SKM-1 (cell line): ENCODE measurements at regions not wholly inside any gene's neighbourhood (a gene's known extent, or its start where the extent isn't known, plus 50 kb on each side); places are given as distances from the start of the nearest gene placed in this dataset.

Source experiments
- DNase-seq: peaks from one replicate; lab custom pipeline; 2025; ENCODE audit not compliant: unreplicated experiment; lab: John Stamatoyannopoulos, UW

- no peak for DNase-seq
Observed at GRCh38 chr9:113701774-113702755, 174.0 kb upstream of the ZNF618 start.

DNA sequence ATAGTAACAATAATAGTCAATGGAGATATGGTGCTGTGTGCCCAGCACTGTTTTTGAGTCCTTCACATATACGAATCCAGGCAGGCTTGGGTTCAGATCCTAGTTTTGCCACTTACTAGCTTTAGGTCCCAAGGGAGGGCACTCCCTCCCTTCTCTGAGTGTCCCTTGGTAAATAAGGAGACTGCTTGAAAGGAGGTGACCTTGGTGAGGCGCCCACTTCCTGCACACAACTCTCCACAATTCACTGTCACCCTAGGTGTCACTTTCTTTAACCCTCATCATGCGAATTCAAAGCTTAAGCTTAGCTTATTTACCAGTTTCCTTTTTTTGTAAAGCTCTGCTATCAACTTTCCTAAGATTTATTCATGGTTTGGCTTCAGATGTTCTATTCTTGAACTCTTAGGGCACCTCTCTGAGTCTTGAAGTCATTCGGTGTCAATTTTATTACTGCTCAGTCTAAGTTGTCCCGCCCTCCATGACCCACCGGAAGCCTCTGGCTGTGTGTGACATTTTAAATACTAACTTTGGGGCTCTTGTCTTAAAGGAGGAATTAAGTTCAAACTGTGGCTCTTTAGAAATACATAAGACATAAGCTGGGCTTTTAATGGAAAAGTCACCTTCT lies 170.7 kb upstream of the ZNF618 start:
- DNase-seq, result no peak

DNA sequence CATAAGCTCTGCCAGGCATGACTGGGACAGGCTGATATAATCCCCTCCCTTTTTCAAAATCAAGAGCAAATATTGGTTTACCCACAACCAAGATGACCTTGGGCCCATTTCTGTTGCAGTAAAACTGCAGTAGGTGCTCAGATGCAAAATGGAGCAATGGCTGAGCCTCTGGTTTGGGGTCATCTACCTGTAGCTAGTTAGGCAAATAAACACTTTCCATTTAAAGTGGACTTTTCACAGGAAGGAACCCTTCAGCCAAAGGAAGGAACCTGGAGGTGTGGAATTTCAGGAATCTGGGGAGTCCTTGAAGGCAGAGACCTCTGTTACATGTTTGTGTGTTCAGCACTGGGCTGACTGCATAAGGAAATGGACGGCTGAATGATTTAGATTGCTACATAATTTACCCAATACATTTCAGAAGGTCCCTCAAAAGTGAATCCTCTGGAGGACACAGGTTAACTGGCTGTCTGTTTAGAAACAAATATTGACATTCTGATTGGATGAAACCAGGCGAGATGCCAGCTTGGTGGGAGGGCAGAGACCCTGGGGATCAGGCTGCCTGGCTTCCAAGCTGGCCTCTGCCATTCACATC lies 170.1 kb upstream of the ZNF618 start:
- DNase-seq, result no peak

DNA sequence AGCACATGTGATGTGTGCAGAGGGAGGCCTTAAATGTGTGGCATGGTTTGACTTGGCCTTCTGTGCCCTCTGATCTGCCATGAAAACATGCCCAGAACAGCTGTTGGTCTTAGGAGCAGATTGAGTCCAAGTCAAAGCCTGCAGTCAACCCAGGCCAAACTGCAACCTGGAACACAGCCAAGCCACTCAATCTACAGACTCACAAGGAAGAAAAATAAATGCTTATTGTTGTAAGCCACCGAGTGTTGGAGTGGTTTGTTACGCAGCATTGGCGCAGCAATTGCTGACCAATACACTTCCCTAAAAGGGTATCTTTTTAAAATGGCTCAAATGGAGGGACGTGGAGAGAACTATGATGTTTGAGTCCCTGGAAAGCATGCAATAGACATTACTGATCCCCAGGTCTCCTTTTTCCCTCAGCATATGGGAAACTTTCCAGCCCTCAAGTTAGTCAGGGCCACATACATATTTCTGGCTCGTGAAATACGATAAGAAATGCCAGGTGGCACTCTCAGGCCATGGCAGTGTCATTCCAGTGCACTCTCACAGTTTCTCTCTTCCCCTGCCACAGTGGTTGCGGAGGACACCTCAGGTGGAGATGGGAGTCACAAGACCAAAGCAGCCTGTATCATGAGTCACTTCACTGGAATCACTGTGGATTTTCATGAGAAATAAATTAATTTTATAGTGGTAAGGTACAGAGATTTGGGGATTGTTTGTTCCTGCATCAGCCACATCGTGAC lies 168.0 kb upstream of the ZNF618 start:
- no peak for DNase-seq

GRCh38 chr9:113708821-113709713 lies 167.0 kb upstream of the ZNF618 start:
- DNase-seq, result no peak

- no peak for DNase-seq
Observed at GRCh38 chr9:113709721-113710120, 166.4 kb upstream of the ZNF618 start.

DNA sequence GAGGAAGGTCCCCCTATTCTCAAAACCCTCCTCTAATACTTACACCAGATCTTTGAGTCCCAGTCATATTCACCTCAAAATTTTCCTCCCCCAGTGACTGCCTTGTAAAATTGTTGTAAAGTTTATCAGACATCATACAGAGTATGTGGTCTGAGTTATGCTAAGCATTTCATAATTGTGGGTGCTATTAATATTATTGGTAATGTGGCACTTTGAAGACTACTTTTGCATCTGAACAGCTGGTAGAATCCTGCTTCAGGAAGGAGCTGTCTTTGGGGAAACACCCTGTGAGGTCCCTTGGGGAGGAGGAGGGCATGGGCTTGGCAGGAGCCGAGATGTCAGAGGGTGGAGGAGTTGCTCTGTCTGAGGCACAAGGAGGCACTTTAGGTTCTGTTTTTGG lies 164.9 kb upstream of the ZNF618 start:
- DNase-seq, result no peak

DNA sequence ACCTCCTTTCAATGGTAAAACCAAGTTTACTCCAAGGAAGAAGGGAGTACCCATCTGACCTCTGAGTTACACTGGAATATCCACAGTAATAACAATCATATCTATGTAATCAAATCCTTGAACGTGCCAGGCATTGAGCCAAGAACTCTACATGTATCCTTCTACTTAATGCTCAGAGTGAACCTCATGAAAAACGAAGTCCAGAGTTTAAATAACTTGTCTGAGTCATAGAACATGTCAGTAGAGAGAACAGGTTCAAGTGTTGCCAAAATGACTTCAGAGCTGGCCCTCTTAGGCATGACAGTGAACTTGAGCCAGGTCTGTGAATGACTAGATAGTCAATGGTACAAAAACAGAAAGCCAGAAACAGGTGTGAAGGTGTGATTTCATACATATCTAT lies 164.1 kb upstream of the ZNF618 start:
- DNase-seq, result no peak

GRCh38 chr9:113715086-113715485 lies 161.0 kb upstream of the ZNF618 start:
- DNase-seq, result no peak

DNA sequence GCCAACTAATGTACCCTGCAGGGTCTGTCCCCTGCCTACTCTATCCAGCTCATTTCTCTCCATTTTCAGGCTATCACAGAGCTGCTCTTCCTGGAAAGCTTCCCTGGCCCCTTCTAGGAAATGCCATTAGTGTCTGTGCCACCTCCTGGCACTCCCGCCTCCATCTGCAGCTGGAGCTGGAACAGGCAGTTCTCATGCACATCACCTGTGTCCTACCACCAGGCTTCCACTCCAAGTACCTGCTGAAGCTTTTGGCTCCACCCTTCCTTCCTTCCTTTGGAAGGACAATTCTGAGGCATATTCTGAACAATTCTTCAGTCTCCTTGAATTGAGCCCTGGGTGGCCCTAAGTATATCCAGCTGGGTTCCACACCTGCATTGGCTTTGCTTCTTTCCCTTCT lies 156.2 kb upstream of the ZNF618 start:
- DNase-seq, result no peak

GRCh38 chr9:113720495-113720894 lies 155.6 kb upstream of the ZNF618 start:
- DNase-seq, result no peak

GRCh38 chr9:113721856-113722255 lies 154.3 kb upstream of the ZNF618 start:
- DNase-seq, result no peak

DNA sequence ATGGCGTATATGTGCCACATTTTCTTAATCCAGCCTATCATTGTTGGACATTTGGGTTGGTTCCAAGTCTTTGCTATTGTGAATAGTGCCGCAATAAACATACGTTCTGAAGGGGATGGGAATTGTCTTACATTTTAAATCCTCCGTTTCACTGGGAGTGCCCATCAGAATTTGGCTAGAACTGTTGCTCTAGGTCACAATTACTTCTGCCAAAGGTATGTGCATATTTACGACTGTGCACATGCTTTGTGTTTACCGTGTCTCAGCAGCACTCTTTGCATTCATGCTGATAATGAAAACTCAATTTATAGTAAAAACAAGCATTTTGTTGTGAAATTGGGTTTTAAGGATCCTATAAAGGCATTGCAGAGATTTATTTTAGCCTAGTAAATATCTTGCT lies 151.9 kb upstream of the ZNF618 start:
- DNase-seq, result no peak

- DNase-seq, result no peak
Observed at GRCh38 chr9:113728989-113729388, 147.1 kb upstream of the ZNF618 start.

- DNase-seq, result no peak
Observed at GRCh38 chr9:113734826-113735225, 141.3 kb upstream of the ZNF618 start.

GRCh38 chr9:113737517-113738271 lies 138.4 kb upstream of the ZNF618 start:
- peak; percentile 9 for DNase-seq

GRCh38 chr9:113738496-113738892 lies 137.6 kb upstream of the ZNF618 start:
- no peak for DNase-seq

DNA sequence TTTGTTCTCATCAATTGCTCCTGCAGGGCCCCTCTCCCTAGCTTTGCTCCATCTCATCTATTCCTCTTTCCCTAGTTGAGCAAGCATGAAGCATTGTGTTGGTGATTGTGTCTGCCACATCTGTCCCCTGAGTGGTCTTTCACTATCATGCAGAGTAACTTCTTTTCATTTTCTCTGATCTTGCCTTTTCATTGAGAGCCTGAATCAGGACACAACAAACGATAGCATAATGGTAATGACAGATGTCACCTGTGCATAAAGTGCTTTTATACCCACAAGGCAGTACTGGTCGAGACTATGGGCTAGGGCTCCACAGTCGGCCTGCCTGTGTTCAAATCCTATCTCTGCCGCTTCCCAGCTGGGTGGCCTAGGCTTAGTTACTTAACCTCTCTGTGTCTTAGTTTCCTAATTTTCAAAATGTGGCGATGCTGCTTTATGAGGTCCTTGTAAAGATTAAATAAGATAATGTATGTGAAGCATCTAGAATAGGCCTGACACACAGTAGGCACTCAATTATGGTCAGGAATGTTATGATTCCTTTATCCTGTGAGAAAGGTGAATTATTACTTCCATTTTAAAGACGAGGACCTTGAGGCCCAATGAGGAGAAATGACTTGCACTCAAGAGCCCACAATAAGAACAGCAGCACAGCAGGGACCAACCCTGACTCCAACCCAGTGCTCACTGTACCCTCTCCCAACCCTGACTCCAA lies 137.1 kb upstream of the ZNF618 start:
- DNase-seq, result no peak
